Activated T-cell treated with anti-CD3 and anti-CD28 coated beads for 1 hour (primary cell): ENCODE measurements at regions not wholly inside any gene's neighbourhood (a gene's known extent, or its start where the extent isn't known, plus 50 kb on each side); places are given as distances from the start of the nearest gene placed in this dataset.
"Not testable (repeated sequence)": the region's sequence is repeated elsewhere in the genome, so short reads cannot be mapped to it uniquely, and the experiment has no call there.

Source experiments
- DNase-seq: peaks from one replicate; pipeline ENCODE4 v3.0.0-alpha.2; 2020; ENCODE audit warnings: low read depth

GRCh38 chr13:74288361-74288911 lies 154.2 kb upstream of the KLF12 start:
- DNase-seq = peak; percentile 4

GRCh38 chr13:74287724-74288169 lies 153.5 kb upstream of the KLF12 start:
- DNase-seq = peak; percentile 65

GRCh38 chr13:74280795-74281490 lies 146.7 kb upstream of the KLF12 start:
- DNase-seq = no peak

GRCh38 chr13:74280093-74280794 lies 146.0 kb upstream of the KLF12 start:
- DNase-seq = no peak

GRCh38 chr13:74278901-74279300 lies 144.7 kb upstream of the KLF12 start:
- no peak for DNase-seq

GRCh38 chr13:74274916-74275315 lies 140.7 kb upstream of the KLF12 start:
- DNase-seq = no peak

GRCh38 chr13:74273581-74273980 lies 139.4 kb upstream of the KLF12 start:
- DNase-seq = no peak

GRCh38 chr13:74272826-74273225 lies 138.6 kb upstream of the KLF12 start:
- DNase-seq = no peak

GRCh38 chr13:74270018-74270417 lies 135.8 kb upstream of the KLF12 start:
- no peak for DNase-seq

GRCh38 chr13:74266861-74267260 lies 132.7 kb upstream of the KLF12 start:
- DNase-seq = no peak

GRCh38 chr13:74266309-74266708 lies 132.1 kb upstream of the KLF12 start:
- no peak for DNase-seq

GRCh38 chr13:74264333-74264732 lies 130.1 kb upstream of the KLF12 start:
- no peak for DNase-seq

- DNase-seq = not testable (repeated sequence)
These were observed 126.2 kb upstream of the KLF12 start for GRCh38 chr13:74260420-74260819.

- DNase-seq = no peak
These were observed 125.4 kb upstream of the KLF12 start for GRCh38 chr13:74259641-74260040.

- no peak for DNase-seq
These were observed 124.8 kb upstream of the KLF12 start for GRCh38 chr13:74258961-74259360.

GRCh38 chr13:74256969-74257368 lies 122.8 kb upstream of the KLF12 start:
- DNase-seq = no peak

- no peak for DNase-seq
These were observed 119.0 kb upstream of the KLF12 start for GRCh38 chr13:74253161-74253560.

GRCh38 chr13:74251778-74252519 lies 117.7 kb upstream of the KLF12 start:
- no peak for DNase-seq

GRCh38 chr13:74250738-74251190 lies 116.6 kb upstream of the KLF12 start:
- DNase-seq = no peak

GRCh38 chr13:74248477-74248876 lies 114.3 kb upstream of the KLF12 start:
- DNase-seq = no peak

GRCh38 chr13:74246487-74246886 lies 112.3 kb upstream of the KLF12 start:
- peak; percentile 12 for DNase-seq
